Stimulated activated CD8-positive, alpha-beta memory T cell treated with anti-CD3 and anti-CD28 coated beads, Interleukin-12 subunit alpha, Interleukin-12 subunit beta, amount 100 ng/mL, for 24 hours (primary cell): ENCODE measurements at regions not wholly inside any gene's neighbourhood (a gene's known extent, or its start where the extent isn't known, plus 50 kb on each side); places are given as distances from the start of the nearest gene placed in this dataset.
"Not testable (repeated sequence)": the region's sequence is repeated elsewhere in the genome, so short reads cannot be mapped to it uniquely, and the experiment has no call there.

Experiments
- DNase-seq: peaks from one replicate; pipeline ENCODE4 v3.0.0-alpha.2; 2020; ENCODE audit errors: extremely low read depth

DNA sequence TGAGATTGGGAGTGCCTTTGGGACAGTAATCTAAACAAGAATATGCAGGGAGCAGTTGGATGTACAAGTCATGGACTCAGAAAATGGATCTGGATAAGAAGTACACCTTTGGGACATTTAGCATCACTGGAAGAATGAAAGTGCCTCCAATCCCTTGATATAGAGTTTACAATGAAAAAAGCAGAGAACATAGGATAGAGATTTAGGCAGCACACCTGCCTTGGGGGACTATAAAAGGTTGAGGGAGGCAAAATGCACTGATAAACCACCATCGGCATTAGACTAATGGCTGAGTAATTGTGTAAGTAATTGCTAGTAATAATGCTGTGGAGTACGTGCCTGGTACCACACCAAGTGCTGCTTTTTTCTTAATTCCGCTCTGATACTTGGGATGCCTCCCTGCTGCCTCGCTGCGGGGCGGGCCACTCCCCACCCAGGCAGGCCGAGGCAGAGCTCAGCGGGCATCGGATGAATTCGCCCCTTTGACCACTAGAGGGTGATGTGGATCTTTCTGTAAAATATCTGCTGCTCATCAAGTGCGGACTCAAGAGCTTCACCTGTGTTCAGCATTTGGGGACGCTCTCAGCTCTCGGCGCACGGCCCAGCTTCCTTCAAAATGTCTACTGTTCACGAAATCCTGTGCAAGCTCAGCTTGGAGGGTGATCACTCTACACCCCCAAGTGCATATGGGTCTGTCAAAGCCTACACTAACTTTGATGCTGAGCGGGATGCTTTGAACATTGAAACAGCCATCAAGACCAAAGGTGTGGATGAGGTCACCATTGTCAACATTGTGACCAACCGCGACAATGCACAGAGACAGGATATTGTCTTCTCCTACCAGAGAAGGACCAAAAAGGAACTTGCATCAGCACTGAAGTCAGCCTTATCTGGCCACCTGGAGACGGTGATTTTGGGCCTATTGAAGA is 99.9 kb downstream of the ANKRD18B start:
- no peak for DNase-seq

- not testable (repeated sequence) for DNase-seq
Observed at GRCh38 chr9:33628318-33628717, 104.3 kb downstream of the ANKRD18B start.

GRCh38 chr9:33628865-33629410 is 104.9 kb downstream of the ANKRD18B start:
- no peak for DNase-seq

- DNase-seq = no peak
Observed at GRCh38 chr9:33633636-33634035, 109.6 kb downstream of the ANKRD18B start.

DNA sequence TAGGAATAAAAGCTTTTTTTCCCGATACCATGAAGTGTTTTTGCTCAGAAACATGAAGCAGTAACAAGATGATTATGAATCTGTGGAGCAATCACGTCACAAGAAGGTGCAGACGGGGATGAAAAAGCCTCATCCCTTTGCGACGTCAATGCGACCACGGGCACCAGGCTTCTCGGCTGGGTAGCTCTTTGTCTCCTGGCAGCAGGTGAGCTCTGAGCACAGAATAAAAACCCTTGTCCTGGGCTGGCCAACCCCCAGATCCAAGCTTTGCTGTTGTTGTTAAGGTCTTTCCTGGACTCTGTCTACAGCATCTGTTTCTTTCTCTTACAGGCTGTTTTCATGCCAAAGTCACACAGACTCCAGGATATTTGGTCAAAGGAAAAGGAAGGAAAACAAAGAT is 113.8 kb downstream of the ANKRD18B start:
- DNase-seq = no peak

DNA sequence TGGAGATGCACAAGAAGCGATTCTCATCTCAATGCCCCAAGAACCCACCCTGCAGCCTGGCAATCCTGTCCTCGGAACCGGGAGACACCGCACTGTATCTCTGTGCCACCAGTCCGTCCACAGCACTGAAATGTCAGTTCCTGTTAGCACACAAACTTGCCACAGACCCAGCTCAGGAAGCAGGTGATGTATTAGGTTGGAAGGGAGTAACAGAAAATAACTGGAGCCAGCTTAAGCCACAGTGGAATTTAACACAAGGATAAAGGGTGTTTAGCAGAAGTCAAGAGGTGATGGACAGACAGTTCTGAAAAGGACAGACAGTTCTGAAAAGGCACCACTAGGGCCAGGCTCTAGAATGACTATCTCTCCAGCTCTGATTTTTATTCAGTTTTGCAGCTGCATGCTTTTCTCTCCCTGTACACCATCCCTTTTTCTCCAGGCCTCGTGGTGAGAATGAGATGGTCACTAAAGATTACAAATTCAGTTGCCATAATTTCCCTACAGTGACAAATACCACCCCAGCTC is 114.4 kb downstream of the ANKRD18B start:
- DNase-seq = no peak

GRCh38 chr9:33645706-33646105 is 121.7 kb downstream of the ANKRD18B start:
- no peak for DNase-seq

DNA sequence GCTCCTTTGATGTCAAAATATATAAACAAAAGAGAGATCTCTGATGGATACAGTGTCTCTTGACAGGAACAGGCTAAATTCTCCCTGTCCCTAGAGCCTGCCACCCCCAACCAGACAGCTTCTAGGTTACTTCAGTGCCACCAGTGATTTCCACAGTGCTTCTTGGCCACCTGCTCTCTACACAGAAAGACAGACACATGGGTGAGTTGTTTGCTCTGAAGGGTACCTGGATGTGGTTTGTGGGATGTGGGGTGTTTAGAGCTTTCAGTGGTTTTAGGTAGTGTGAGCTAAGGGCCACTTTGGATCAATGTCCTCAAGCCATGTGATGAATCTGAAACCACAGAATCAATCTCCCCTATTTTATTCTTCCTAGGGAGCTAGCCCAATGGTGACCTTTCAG is 125.4 kb downstream of the ANKRD18B start:
- DNase-seq = no peak

DNA sequence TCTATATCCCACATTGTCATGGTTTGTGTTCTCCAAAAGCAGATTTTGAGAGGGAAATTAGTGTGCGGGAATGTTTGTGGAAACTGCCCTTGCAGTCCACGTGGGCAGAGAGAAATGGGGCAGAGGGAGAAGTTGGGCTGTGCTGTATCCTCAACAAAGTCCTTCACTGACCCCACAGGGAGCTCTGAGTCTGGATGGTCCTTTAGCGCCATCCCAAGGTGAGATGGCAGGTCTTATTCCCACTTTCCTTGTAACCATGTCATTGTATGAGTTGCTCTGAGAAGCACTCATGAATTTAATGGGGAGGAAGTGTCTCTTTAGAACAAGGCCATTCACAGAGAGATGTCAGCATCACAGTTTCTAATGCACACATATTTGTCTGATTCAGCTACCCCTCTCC is 127.1 kb downstream of the ANKRD18B start:
- DNase-seq = no peak

DNA sequence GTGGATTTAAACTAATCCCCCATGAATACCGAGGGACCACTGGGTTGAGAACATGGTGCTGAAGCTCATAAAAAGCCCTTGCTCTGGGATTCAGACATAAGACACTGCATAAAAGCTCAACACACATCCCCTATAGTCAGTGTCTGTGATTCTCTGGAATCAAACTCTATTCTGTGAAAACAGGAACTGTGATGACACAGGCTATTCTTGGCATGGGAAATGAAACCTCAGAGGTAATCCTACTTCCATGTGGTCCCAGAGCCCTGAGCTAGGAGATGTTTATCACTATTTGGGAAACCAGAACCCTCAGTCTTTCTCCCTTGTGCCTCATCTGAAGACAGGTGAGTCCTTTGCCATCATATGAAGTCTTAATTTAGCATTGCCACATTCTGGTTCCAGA is 135.4 kb upstream of the PRSS3 start:
- DNase-seq = no peak

DNA sequence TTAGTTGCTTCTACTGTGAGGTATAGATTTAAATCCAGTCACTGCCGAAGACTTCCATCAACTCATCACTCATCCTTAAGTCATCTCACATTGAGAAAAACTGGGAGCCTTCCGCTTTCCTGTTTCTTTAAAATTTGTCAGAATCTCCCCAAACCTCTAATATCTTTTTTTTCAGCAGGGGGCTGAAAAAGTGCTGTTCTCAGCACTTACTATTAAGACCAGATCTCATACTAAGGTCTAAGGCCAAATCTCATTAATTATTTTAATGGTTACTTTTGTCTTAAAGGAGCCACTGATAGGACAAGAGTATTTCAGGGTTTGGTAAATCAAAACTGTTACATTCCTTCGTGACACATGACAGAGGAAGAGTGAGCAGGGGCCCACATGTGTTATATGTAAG is 134.6 kb upstream of the PRSS3 start:
- DNase-seq = no peak

DNA sequence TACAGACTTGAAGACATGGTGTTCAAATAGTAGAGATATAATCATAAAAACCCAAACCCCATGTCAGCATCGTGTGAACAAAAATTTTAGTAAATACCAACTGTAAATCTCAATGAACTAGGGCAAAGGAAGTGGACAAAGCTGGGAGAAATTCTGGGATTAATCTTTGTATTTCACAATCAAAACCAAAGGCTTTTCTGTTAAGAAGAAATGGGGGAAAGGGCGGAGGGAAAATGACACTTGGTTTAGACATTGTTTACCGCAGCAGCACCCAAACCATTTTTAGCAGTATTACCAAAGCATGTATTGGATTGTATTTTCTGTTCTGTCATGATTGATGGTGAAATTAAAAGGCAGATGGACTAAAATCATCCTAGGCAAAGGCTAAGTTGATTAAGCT is 134.2 kb upstream of the PRSS3 start:
- no peak for DNase-seq

DNA sequence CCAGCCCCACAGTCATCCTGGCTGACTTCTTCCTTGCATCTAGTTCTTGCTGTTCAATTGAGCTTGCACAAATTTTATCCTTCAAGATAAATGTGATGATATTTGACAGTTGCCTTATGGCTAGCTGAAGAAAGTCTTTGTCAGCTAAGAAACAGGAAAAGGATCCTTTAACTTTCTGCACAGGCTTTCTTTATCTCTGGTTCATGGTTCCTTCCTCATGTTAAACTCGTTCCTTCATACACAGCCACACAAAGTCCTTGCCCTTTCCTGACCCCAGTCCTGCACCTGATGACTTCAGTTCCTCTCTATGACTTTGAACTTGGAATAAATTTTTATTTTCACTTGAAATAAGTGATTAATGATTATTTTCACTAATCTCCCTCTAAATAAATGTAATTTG is 132.5 kb upstream of the PRSS3 start:
- no peak for DNase-seq

DNA sequence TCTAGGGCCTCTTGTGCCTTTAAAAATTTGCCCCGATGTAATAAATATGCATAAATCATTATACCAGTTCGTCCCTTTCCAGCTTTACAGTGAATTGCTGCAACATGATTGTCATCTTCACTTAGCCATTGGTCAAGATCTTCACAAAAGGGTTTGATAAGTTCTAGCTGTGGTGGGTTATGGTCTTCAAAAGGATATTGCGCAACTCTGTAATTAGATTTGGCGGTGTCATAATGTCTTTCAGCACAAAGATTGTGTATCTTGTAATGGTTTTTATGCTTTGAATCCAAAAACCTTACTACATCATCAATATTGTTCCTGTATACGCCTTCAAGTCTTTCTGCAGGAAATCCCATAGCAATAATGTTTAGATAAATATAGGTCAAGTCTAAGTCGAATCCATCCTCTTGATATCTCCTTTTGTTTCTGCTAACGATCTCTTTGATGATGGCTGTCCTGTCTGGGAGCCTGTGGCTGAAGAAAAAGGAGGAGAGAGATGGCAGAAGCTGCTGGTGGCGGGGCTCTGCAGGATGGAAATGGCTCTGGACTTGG is 119.1 kb upstream of the PRSS3 start:
- not testable (repeated sequence) for DNase-seq

DNA sequence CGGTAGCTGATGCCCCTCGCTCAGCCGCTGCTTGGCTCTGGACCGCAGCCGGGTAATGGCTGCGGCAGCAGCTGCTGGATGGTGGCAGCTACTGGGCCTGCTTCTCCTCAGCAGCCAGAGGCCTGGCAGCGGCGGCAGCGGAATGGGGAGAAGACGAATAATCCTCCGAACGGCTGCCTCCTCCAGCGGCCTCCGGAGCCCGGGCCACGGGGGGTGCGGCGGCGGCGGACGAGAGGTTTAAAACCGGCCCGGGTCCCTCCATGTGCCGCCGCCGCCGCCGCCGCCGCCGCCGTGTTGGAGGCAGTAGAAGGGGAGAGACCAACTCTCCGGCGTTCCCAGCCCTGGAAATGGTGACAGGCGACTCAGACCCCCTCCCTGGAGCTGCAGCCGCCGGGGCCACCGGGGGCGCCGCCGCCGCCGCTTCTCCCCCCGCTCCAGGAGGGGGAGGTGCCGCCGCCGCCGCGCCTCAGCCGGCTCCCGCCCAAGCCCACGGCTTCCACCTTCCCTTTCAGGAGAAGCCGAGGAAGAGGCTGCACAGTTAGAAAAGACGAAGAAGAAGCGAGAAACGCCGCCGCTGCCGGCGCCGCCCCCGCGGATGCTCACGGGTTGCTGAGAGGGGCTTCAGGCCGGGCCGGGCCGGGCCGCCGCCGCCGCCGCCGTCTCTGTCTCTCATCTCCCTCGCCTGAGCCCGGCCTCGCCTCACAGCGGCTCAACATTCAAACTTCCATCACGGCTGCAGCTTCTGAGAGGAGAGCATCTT is 118.4 kb upstream of the PRSS3 start:
- no peak for DNase-seq

- no peak for DNase-seq
Observed at GRCh38 chr9:33677506-33677809, 117.9 kb upstream of the PRSS3 start.

DNA sequence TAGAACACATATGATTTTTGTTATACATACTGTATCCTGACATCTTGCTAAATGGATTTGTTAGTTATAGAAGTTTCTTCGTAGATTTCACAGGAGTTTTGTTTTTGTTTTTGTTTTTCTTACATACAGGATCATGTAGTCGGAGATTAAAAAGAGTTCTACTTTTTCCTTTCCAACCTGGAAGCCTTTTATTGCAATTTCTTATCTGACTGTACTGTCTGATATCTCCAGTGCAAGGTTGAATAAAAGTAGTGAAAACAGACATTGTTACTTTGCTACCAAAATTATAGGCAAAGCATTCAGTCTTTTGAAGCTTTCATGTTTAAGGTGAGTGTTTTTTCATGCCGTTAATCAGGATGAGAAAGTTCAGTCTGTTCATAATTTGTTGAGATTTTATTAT is 117.4 kb upstream of the PRSS3 start:
- DNase-seq = no peak

GRCh38 chr9:33682551-33682950 is 112.8 kb upstream of the PRSS3 start:
- no peak for DNase-seq

GRCh38 chr9:33684831-33685230 is 110.5 kb upstream of the PRSS3 start:
- DNase-seq = no peak

DNA sequence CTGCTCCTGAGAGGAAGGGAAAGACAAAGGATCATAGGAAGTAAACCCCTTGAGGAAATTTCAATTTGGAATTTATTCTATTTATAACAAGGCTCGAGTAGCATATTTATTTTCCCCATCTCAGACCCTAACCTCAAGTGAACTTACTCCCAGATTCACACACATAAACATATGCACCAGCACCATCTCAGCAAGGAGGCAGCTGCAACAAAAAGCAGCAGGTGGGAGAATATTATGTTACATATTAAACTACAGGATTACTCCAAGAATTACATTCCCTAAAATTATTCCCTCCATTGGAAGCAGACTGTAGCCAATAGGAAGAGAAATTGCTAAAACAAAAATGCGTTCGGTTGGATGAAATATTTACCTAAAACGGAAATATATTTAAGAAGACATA is 108.4 kb upstream of the PRSS3 start:
- DNase-seq = no peak

GRCh38 chr9:33687779-33688178 is 107.6 kb upstream of the PRSS3 start:
- no peak for DNase-seq

DNA sequence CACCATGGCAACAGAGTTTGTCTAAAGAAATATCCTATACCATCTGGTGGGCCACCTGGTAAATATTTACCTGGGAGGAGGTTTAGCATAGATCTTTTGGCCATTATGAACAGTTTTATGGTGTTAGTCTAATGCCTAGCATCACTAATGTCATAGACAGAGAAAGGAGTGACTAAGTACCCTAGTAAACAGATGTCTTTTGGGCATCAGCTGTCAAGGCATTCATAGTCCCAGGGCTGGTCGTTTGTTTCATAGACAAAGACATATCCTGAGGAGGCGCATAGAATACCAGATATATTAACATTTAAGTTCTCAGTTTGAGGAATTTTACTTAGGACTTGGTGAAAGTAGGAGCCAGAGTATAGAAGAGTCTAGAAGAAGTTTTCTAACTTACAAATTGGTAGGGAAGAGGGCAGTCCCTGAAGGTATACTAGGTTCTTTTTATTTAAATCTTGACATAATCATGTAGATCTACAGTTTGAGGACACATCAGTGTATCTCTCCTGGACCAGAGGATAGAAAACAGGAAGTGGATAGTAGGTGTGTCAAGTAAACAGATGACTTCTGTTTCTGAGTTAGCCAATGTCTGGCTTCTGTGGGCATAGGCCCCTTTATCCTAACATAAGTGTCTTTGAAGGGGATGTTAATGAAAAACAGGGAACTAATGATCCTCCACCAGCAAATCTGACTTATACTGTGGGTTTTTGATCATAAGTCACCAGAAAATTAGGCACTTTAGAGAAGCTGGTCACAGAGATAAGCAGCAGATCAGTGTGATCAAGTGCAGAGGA is 105.0 kb upstream of the PRSS3 start:
- DNase-seq = no peak
